ENCODE measurements at regions not wholly inside any gene's neighbourhood (a gene's known extent, or its start where the extent isn't known, plus 50 kb on each side); places are given as distances from the start of the nearest gene placed in this dataset.

GRCh38 chr4:104408878-104409277 is 85.8 kb downstream of the CXXC4 start:
- TF ChIP-seq CTCF (conservative IDR thresholded peaks at IDR 0.05; ENCODE audit: low read depth): no peak
- ChIA-PET CTCF (interaction anchor here (0.6 kb wide), 1 partner anchor 273 kb away, joined by 3 read pairs; no protein-coding TSS in a partner anchor), POLR2A (ENCODE audit: low non-redundant PET) (no interaction called here)

GRCh38 chr4:104404361-104404760 is 90.3 kb downstream of the CXXC4 start:
- ChIA-PET CTCF (no interaction called here), POLR2A (ENCODE audit: low non-redundant PET) (no interaction called here)
- no peak for DNase-seq (ENCODE audit: low spot score)
- H3K27ac ChIP-seq: no peak overlapping the region
- no peak for TF ChIP-seq CTCF (conservative IDR thresholded peaks at IDR 0.05; ENCODE audit: low read depth)

More at GRCh38 chr4:104408878-104409277, 85.8 kb downstream of the CXXC4 start:
- H3K27ac ChIP-seq: no peak overlapping the region
- DNase-seq (ENCODE audit: low spot score): no peak

GRCh38 chr4:104395168-104395614 is 99.5 kb downstream of the CXXC4 start:
- TF ChIP-seq CTCF (conservative IDR thresholded peaks at IDR 0.05; ENCODE audit: low read depth): no peak
- ChIA-PET POLR2A (ENCODE audit: low non-redundant PET) (no interaction called here), CTCF (no interaction called here)
- DNase-seq (ENCODE audit: low spot score): no peak
- H3K27ac ChIP-seq: no peak overlapping the region

GRCh38 chr4:104394406-104395167 is 100.1 kb downstream of the CXXC4 start:
- TF ChIP-seq CTCF (conservative IDR thresholded peaks at IDR 0.05; ENCODE audit: low read depth): no peak
- ChIA-PET CTCF (no interaction called here), POLR2A (ENCODE audit: low non-redundant PET) (no interaction called here)
- no peak overlapping the region for H3K27ac ChIP-seq
- DNase-seq (ENCODE audit: low spot score): no peak

GRCh38 chr4:104393655-104394324 is 100.9 kb downstream of the CXXC4 start:
- DNase-seq (ENCODE audit: low spot score): no peak
- CTCF ChIA-PET: interaction anchor here (0.7 kb wide), 1 partner anchor 105 kb away, joined by 3 read pairs; no protein-coding TSS in a partner anchor
- no peak overlapping the region for H3K27ac ChIP-seq
- no peak for TF ChIP-seq CTCF (conservative IDR thresholded peaks at IDR 0.05; ENCODE audit: low read depth)
- POLR2A ChIA-PET (ENCODE audit: low non-redundant PET): no interaction called here

GRCh38 chr4:104385713-104386112 is 109.0 kb downstream of the CXXC4 start:
- POLR2A ChIA-PET (ENCODE audit: low non-redundant PET): no interaction called here
- no peak for DNase-seq (ENCODE audit: low spot score)
- no peak for TF ChIP-seq CTCF (conservative IDR thresholded peaks at IDR 0.05; ENCODE audit: low read depth)
- no peak overlapping the region for H3K27ac ChIP-seq
- CTCF ChIA-PET: no interaction called here
